ENCODE measurements at regions not wholly inside any gene's neighbourhood (a gene's known extent, or its start where the extent isn't known, plus 50 kb on each side); places are given as distances from the start of the nearest gene placed in this dataset.

- TF ChIP-seq CTCF (optimal IDR thresholded peaks at IDR 0.05 in 1 of 3, IDR thresholded peaks at IDR 0.05 in 1 of 3, conservative IDR thresholded peaks at IDR 0.05 in 1 of 3; ENCODE audit: extremely low read depth in 1 of 3, insufficient read depth in 2 of 3, low read length in 3 of 3) (no peak), EZH2 (IDR thresholded peaks at IDR 0.05; ENCODE audit: low read length) (no peak)
Measured at GRCh38 chr7:131717181-131717580, 160.8 kb upstream of the PODXL start.
